CD8-positive, alpha-beta memory T cell (primary cell): ENCODE measurements at regions not wholly inside any gene's neighbourhood (a gene's known extent, or its start where the extent isn't known, plus 50 kb on each side); places are given as distances from the start of the nearest gene placed in this dataset.
A peak's percentile ranks its signal among the peaks of the same experiment; 100 is the strongest.

Experiments used
- CTCF ChIA-PET: fragments of 350-600 bp; sonication (Branson Sonifier 250); formaldehyde crosslinking; loops from one replicate; lab custom pipeline; 2021; ENCODE audit warnings: antibody characterized with exemption; lab: Charles Lee
- POLR2A ChIA-PET: fragments of 350-600 bp; sonication (Branson Sonifier 250); formaldehyde crosslinking; loops from one replicate; lab custom pipeline; 2021; ENCODE audit warnings: antibody characterized with exemption; lab: Charles Lee
- DNase-seq, 5 donors: peaks; one replicate each; pipeline versions ENCODE4 v3.0.0 to v3.0.0-alpha.2; 2020 to 2022; ENCODE audit warnings: mixed read lengths in 1 of 5
- H3K27ac ChIP-seq: one replicate; pipeline ENCODE4 v1.7.0; 2013; ENCODE audit warnings: low read depth, mild to moderate bottlenecking, low read length, moderate library complexity
- H3K27me3 ChIP-seq: 2 replicates; pipeline ENCODE4 v1.7.0; 2013; ENCODE audit warnings: low read length, mild to moderate bottlenecking; ENCODE audit not compliant: insufficient read depth, poor library complexity, severe bottlenecking
- H3K36me3 ChIP-seq: 2 replicates; pipeline ENCODE4 v1.7.0; 2013; ENCODE audit warnings: mild to moderate bottlenecking, low read length, moderate library complexity; ENCODE audit not compliant: insufficient read depth
- H3K4me1 ChIP-seq: 2 replicates; pipeline ENCODE4 v1.7.0; 2013; ENCODE audit warnings: mild to moderate bottlenecking, low read length, moderate library complexity; ENCODE audit not compliant: insufficient read depth
- H3K4me3 ChIP-seq: 2 replicates; pipeline ENCODE4 v1.7.0; 2013; ENCODE audit warnings: mild to moderate bottlenecking, low read length
- H3K9me3 ChIP-seq: 2 replicates; pipeline ENCODE4 v1.7.0; 2013; ENCODE audit warnings: mild to moderate bottlenecking, low read length
- H3K27ac Mint-ChIP-seq, 8 donors: one replicate each; pipeline ENCODE4 v1.8.0; 2020 to 2021; ENCODE audit warnings: mixed read lengths in 8 of 8, mild to moderate bottlenecking in 6 of 8, inconsistent platforms in 3 of 8, moderate library complexity in 3 of 8
- H3K27me3 Mint-ChIP-seq, 2 donors: one replicate each; pipeline ENCODE4 v1.8.0; 2020 to 2021; ENCODE audit warnings: mixed read lengths in 2 of 2, mild to moderate bottlenecking in 1 of 2, moderate library complexity in 1 of 2
- H3K36me3 Mint-ChIP-seq, 3 donors: one replicate each; pipeline ENCODE4 v1.8.0; 2020 to 2021; ENCODE audit warnings: mixed read lengths in 3 of 3, inconsistent platforms in 1 of 3, mild to moderate bottlenecking in 1 of 3
- H3K4me1 Mint-ChIP-seq, 3 donors: one replicate each; pipeline ENCODE4 v1.8.0; 2020 to 2021; ENCODE audit warnings: mixed read lengths in 3 of 3, inconsistent platforms in 1 of 3, mild to moderate bottlenecking in 1 of 3
- H3K4me3 Mint-ChIP-seq, 7 donors: one replicate each; pipeline ENCODE4 v1.8.0; 2020 to 2021; ENCODE audit warnings: mixed read lengths in 7 of 7, mild to moderate bottlenecking in 6 of 7, moderate library complexity in 4 of 7, inconsistent platforms in 2 of 7
- H3K9me3 Mint-ChIP-seq, 5 donors: one replicate each; pipeline ENCODE4 v1.8.0; 2020 to 2022; ENCODE audit warnings: mixed read lengths in 5 of 5, mild to moderate bottlenecking in 3 of 5, moderate library complexity in 2 of 5, inconsistent platforms in 1 of 5

- H3K9me3 Mint-ChIP-seq, result no peaks in the 10 kb centered on the region
- Histone ChIP-seq H3K9me3 (no peaks in the 10 kb centered on the region), H3K27me3 (no peaks in the 10 kb centered on the region), H3K4me1 (no peaks in the 10 kb centered on the region), H3K4me3 (no peak overlapping the region), H3K27ac (no peak overlapping the region), H3K36me3 (no peaks in the 10 kb centered on the region)
- no peak for DNase-seq
- H3K27ac Mint-ChIP-seq, result no peak overlapping the region
- POLR2A ChIA-PET, result no interaction called here
- no peaks in the 10 kb centered on the region for H3K36me3 Mint-ChIP-seq
- H3K4me1 Mint-ChIP-seq, result peaks cover 2 to 6% (median 3%) of the 10 kb centered on the region in 3 donors
- CTCF ChIA-PET, result no interaction called here
- peaks cover 6 to 10% of the 10 kb centered on the region in 2 donors for H3K27me3 Mint-ChIP-seq
- H3K4me3 Mint-ChIP-seq, result no peak overlapping the region
These were observed 57.8 kb upstream of the ID2 start for GRCh38 chr2:8623958-8624591.

- no peaks in the 10 kb centered on the region for H3K36me3 ChIP-seq
- H3K4me3 ChIP-seq, result no peak overlapping the region
- H3K36me3 Mint-ChIP-seq, result no peaks in the 10 kb centered on the region
- no peaks in the 10 kb centered on the region for H3K9me3 ChIP-seq
- H3K4me3 Mint-ChIP-seq, result no peak overlapping the region
- no peaks in the 10 kb centered on the region for H3K27me3 ChIP-seq
- H3K9me3 Mint-ChIP-seq, result no peaks in the 10 kb centered on the region
- ChIA-PET POLR2A (no interaction called here), CTCF (no interaction called here)
- no peak overlapping the region for H3K27ac ChIP-seq
- peaks cover 6 to 10% of the 10 kb centered on the region in 2 donors for H3K27me3 Mint-ChIP-seq
- no peak for DNase-seq
- H3K27ac Mint-ChIP-seq, result peak overlapping the region in 3 of 8 donors; percentile 17 to 79 (median 43)
- H3K4me1 ChIP-seq, result no peaks in the 10 kb centered on the region
- peaks cover 3 to 9% (median 6%) of the 10 kb centered on the region in 3 donors for H3K4me1 Mint-ChIP-seq
These were observed 56.9 kb upstream of the ID2 start for GRCh38 chr2:8624855-8625398.

GRCh38 chr2:8625399-8626300 lies 56.2 kb upstream of the ID2 start:
- POLR2A ChIA-PET, result no interaction called here
- H3K36me3 ChIP-seq, result no peaks in the 10 kb centered on the region

GRCh38 chr2:8626572-8626971 lies 55.3 kb upstream of the ID2 start:
- Mint-ChIP-seq H3K27me3 (peaks cover 4% of the 10 kb centered on the region in 2 donors), H3K4me3 (no peak overlapping the region), H3K27ac (peak overlapping the region in 2 of 8 donors; percentile 35 to 64), H3K4me1 (peaks cover 3 to 9% (median 6%) of the 10 kb centered on the region in 3 donors), H3K9me3 (no peaks in the 10 kb centered on the region), H3K36me3 (no peaks in the 10 kb centered on the region)
- Histone ChIP-seq H3K27me3 (no peaks in the 10 kb centered on the region), H3K4me1 (no peaks in the 10 kb centered on the region), H3K36me3 (no peaks in the 10 kb centered on the region), H3K9me3 (no peaks in the 10 kb centered on the region), H3K4me3 (no peak overlapping the region), H3K27ac (no peak overlapping the region)
- ChIA-PET CTCF (no interaction called here), POLR2A (no interaction called here)
- no peak for DNase-seq

More at GRCh38 chr2:8625399-8626300, 56.2 kb upstream of the ID2 start:
- Mint-ChIP-seq H3K9me3 (no peaks in the 10 kb centered on the region), H3K36me3 (no peaks in the 10 kb centered on the region), H3K27me3 (peaks cover 4 to 6% of the 10 kb centered on the region in 2 donors), H3K4me3 (no peak overlapping the region), H3K4me1 (peaks cover 3 to 9% (median 6%) of the 10 kb centered on the region in 3 donors), H3K27ac (no peak overlapping the region)
- Histone ChIP-seq H3K27me3 (no peaks in the 10 kb centered on the region), H3K4me1 (no peaks in the 10 kb centered on the region), H3K9me3 (no peaks in the 10 kb centered on the region), H3K4me3 (no peak overlapping the region), H3K27ac (no peak overlapping the region)
- CTCF ChIA-PET, result no interaction called here
- no peak for DNase-seq

- H3K27ac ChIP-seq, result no peak overlapping the region
- Mint-ChIP-seq H3K4me3 (no peak overlapping the region), H3K27ac (peak overlapping the region in 1 of 8 donors; percentile 64), H3K9me3 (no peaks in the 10 kb centered on the region), H3K27me3 (peaks cover 4 to 6% of the 10 kb centered on the region in 2 donors), H3K36me3 (no peaks in the 10 kb centered on the region), H3K4me1 (peaks cover 3 to 9% (median 6%) of the 10 kb centered on the region in 3 donors)
- POLR2A ChIA-PET, result no interaction called here
- H3K36me3 ChIP-seq, result no peaks in the 10 kb centered on the region
- no peaks in the 10 kb centered on the region for H3K27me3 ChIP-seq
- H3K4me1 ChIP-seq, result no peaks in the 10 kb centered on the region
- no peak overlapping the region for H3K4me3 ChIP-seq
- no peaks in the 10 kb centered on the region for H3K9me3 ChIP-seq
- CTCF ChIA-PET, result no interaction called here
- DNase-seq, result no peak
These were observed 54.7 kb upstream of the ID2 start for GRCh38 chr2:8627019-8627691.

- H3K27me3 Mint-ChIP-seq, result peaks cover 4 to 6% of the 10 kb centered on the region in 2 donors
- peaks cover 3 to 9% (median 6%) of the 10 kb centered on the region in 3 donors for H3K4me1 Mint-ChIP-seq
- no peaks in the 10 kb centered on the region for H3K9me3 Mint-ChIP-seq
- ChIA-PET POLR2A (no interaction called here), CTCF (no interaction called here)
- no peaks in the 10 kb centered on the region for H3K9me3 ChIP-seq
- H3K4me3 Mint-ChIP-seq, result no peak overlapping the region
- H3K36me3 Mint-ChIP-seq, result no peaks in the 10 kb centered on the region
- H3K4me3 ChIP-seq, result no peak overlapping the region
- no peak overlapping the region for H3K27ac ChIP-seq
- peak in 1 of 5 donors; percentile 40 for DNase-seq
- no peaks in the 10 kb centered on the region for H3K4me1 ChIP-seq
- H3K36me3 ChIP-seq, result no peaks in the 10 kb centered on the region
- H3K27me3 ChIP-seq, result no peaks in the 10 kb centered on the region
- H3K27ac Mint-ChIP-seq, result peak overlapping the region in 1 of 8 donors; percentile 47
These were observed 54.2 kb upstream of the ID2 start for GRCh38 chr2:8627692-8628085.

GRCh38 chr2:8628179-8628865 lies 53.5 kb upstream of the ID2 start:
- H3K4me3 Mint-ChIP-seq, result no peak overlapping the region
- no peaks in the 10 kb centered on the region for H3K9me3 Mint-ChIP-seq
- peak overlapping the region in 1 of 8 donors; percentile 47 for H3K27ac Mint-ChIP-seq

More at GRCh38 chr2:8628179-8628865, 53.5 kb upstream of the ID2 start:
- H3K27ac ChIP-seq, result no peak overlapping the region
- H3K27me3 Mint-ChIP-seq, result peaks cover 2 to 6% of the 10 kb centered on the region in 2 donors
- ChIA-PET POLR2A (no interaction called here), CTCF (no interaction called here)
- no peak overlapping the region for H3K4me3 ChIP-seq
- peaks cover 3 to 9% (median 6%) of the 10 kb centered on the region in 3 donors for H3K4me1 Mint-ChIP-seq
- no peaks in the 10 kb centered on the region for H3K36me3 Mint-ChIP-seq
- H3K36me3 ChIP-seq, result no peaks in the 10 kb centered on the region
- no peaks in the 10 kb centered on the region for H3K9me3 ChIP-seq
- H3K4me1 ChIP-seq, result no peaks in the 10 kb centered on the region
- no peaks in the 10 kb centered on the region for H3K27me3 ChIP-seq
- peak in 1 of 5 donors; percentile 42 for DNase-seq
